K562 (cell line): ENCODE measurements at regions not wholly inside any gene's neighbourhood (a gene's known extent, or its start where the extent isn't known, plus 50 kb on each side); places are given as distances from the start of the nearest gene placed in this dataset.

Experiments
- ATAC-seq: fragments of 200-7000 bp; cut with Tn5 transposase; 3 replicates; pipeline ENCODE4 v1.9.1; 2020; ENCODE audit warnings: moderate library complexity
- BruUV-seq: library from RNA; stranded (reverse); fragments of 400-500 nt; replicated peaks from 2 replicates; lab custom pipeline; 2021; lab: Mats Ljungman, UMichigan
- CTCF ChIA-PET: fragments of 300-600 bp; formaldehyde crosslinking; extraction: SDS; loops from one replicate; lab custom pipeline; 2021; ENCODE audit warnings: low intra/inter-chr PET ratio; lab: Yijun Ruan, JAX
- POLR2A ChIA-PET: fragments of 300-600, 350-650 bp; sonication (Branson Sonifier 250); formaldehyde crosslinking; extraction: SDS; loops from one replicate; lab custom pipeline; 2021; ENCODE audit warnings: antibody characterized with exemption, inconsistent platforms; lab: Yijun Ruan, JAX
- DNase-seq, 4 experiments: peaks; one replicate each; pipeline versions ENCODE4 v3.0.0 to v3.0.0-alpha.2; 2011 to 2018; ENCODE audit warnings: low spot score in 3 of 4, mixed read lengths in 3 of 4; ENCODE audit errors: extremely low read depth in 1 of 4
- FAIRE-seq: peaks from 2 replicates; lab custom pipeline; 2011; peaks lifted over from hg19 to GRCh38; lab: Jason Lieb, UNC
- H2AFZ ChIP-seq: 2 replicates; pipeline ENCODE4 v1.6.0; 2011; ENCODE audit warnings: low read depth, low read length, control low read depth, inconsistent platforms
- H3K27ac ChIP-seq: fragments of 200-600 bp; 3 replicates; pipeline ENCODE4 v1.8.0; 2011; ENCODE audit warnings: low read depth, mild to moderate bottlenecking, control low read depth, inconsistent platforms, low read length, moderate library complexity, mixed read lengths; ENCODE audit errors: extremely low read depth
- H3K27me3 ChIP-seq, 2 experiments: fragments of 300-600 bp in 1 of 2; 2 replicates in 1 of 2; 3 replicates in 1 of 2; pipeline versions ENCODE4 v1.6.0 to v1.8.0; 2011; ENCODE audit warnings: inconsistent platforms in 2 of 2, low read length in 2 of 2, mild to moderate bottlenecking in 1 of 2, mixed read lengths in 1 of 2, moderate library complexity in 1 of 2; ENCODE audit not compliant: control insufficient read depth in 2 of 2, insufficient read depth in 2 of 2
- H3K36me3 ChIP-seq: fragments of 300-600 bp; 3 replicates; pipeline ENCODE4 v1.8.0; 2011; ENCODE audit warnings: mild to moderate bottlenecking, low read length, inconsistent platforms; ENCODE audit not compliant: control insufficient read depth, insufficient read depth
- H3K4me1 ChIP-seq, 2 experiments: fragments of 200-600 bp in 1 of 2; replicated peaks in 1 of 2; 2 replicates in 1 of 2; 3 replicates in 1 of 2; pipeline versions ENCODE4 v1.5.1 to v1.8.0; 2011; ENCODE audit warnings: inconsistent platforms in 2 of 2, low read length in 2 of 2, mild to moderate bottlenecking in 1 of 2, mixed read lengths in 1 of 2, moderate library complexity in 1 of 2; ENCODE audit not compliant: control insufficient read depth in 2 of 2, insufficient read depth in 2 of 2
- H3K4me2 ChIP-seq: 2 replicates; pipeline ENCODE4 v1.6.1; 2011; ENCODE audit warnings: low read length, control low read depth, inconsistent platforms, mixed read lengths; ENCODE audit not compliant: insufficient read depth
- H3K4me3 ChIP-seq: fragments of 200-600 bp; sonication (generic), shearing (Covaris generic); 2 replicates; pipeline ENCODE4 v1.5.1; 2016; ENCODE audit warnings: control low read depth, inconsistent platforms
- H3K79me2 ChIP-seq: fragments of 200-600 bp; 3 replicates; pipeline ENCODE4 v1.8.0; 2011; ENCODE audit warnings: low read length, inconsistent platforms; ENCODE audit not compliant: control insufficient read depth, insufficient read depth
- H3K9ac ChIP-seq, 2 experiments: 2 replicates each; pipeline versions ENCODE4 v1.6.0 to v1.6.1; 2011; ENCODE audit warnings: low read depth in 2 of 2, low read length in 2 of 2, control low read depth in 1 of 2, inconsistent platforms in 1 of 2, mild to moderate bottlenecking in 1 of 2, mixed read lengths in 1 of 2; ENCODE audit not compliant: insufficient read depth in 1 of 2
- H3K9me1 ChIP-seq: one replicate; pipeline ENCODE4 v1.6.0; 2011; ENCODE audit warnings: inconsistent platforms, mild to moderate bottlenecking, low read length, moderate library complexity; ENCODE audit not compliant: control insufficient read depth, insufficient read depth
- H3K9me3 ChIP-seq: replicated peaks from 2 replicates; pipeline ENCODE4 v1.5.1; 2011; ENCODE audit warnings: low read depth, low read length, inconsistent platforms; ENCODE audit not compliant: control insufficient read depth, insufficient read depth
- H4K20me1 ChIP-seq: replicated peaks from 2 replicates; pipeline ENCODE4 v1.6.1; 2011; ENCODE audit warnings: low read length, inconsistent platforms, mixed read lengths; ENCODE audit not compliant: control insufficient read depth, insufficient read depth
- CHCHD3 ChIP-seq: fragments of 250-450 bp; sonication (Bioruptor Pico); IDR thresholded peaks from 2 replicates; pipeline ENCODE4 v2.1.2; 2022; ENCODE audit warnings: mild to moderate bottlenecking
- FOS ChIP-seq: IDR thresholded peaks from 3 replicates; pipeline ENCODE4 v1.6.1; 2011; ENCODE audit not compliant: insufficient read length; ENCODE audit errors: extremely low read depth
- GTF2A2 ChIP-seq: IDR thresholded peaks from 2 replicates; pipeline ENCODE4 v1.6.1; 2016; ENCODE audit warnings: mild to moderate bottlenecking, missing genetic modification characterization, missing compliant biosample characterization
- KLF16 ChIP-seq: IDR thresholded peaks from 2 replicates; pipeline ENCODE4 v1.6.1; 2016; ENCODE audit warnings: antibody characterized with exemption
- THRAP3 ChIP-seq: fragments of 450-650 bp; IDR thresholded peaks from 2 replicates; pipeline ENCODE4 v1.6.1; 2016; ENCODE audit warnings: mild to moderate bottlenecking, inconsistent platforms, borderline replicate concordance
- TRIM24 ChIP-seq, 2 experiments: fragments of 450-650 bp; IDR thresholded peaks; 2 replicates each; pipeline ENCODE4 v1.6.1; 2016
- ZFP36 ChIP-seq: fragments of 150-350 bp; IDR thresholded peaks from 2 replicates; pipeline ENCODE4 v1.6.1; 2018; ENCODE audit warnings: low read length, low read depth; ENCODE audit not compliant: partially characterized antibody
- ZNF274 ChIP-seq: IDR thresholded peaks from 2 replicates; pipeline ENCODE4 v1.6.1; 2011; ENCODE audit warnings: low read depth, mild to moderate bottlenecking, low read length, moderate library complexity, borderline replicate concordance
- ZNF316 ChIP-seq: fragments of 450-650 bp; IDR thresholded peaks from 2 replicates; pipeline ENCODE4 v1.6.1; 2016
- WGBS: fragments of 100-300 bp; shearing (Covaris generic); methylation state at CpG from one replicate; pipeline ENCODE4 v1.1.6; 2016; ENCODE audit warnings: low coverage, mixed read lengths; ENCODE audit not compliant: insufficient coverage; ENCODE audit errors: missing lambda C conversion rate; 5-methylcytosine and 5-hydroxymethylcytosine counted together
- in situ Hi-C: fragments of 300-500 bp; cut with MboI; formaldehyde crosslinking; loops from 4 replicates; pipeline ENCODE4 v1.15.0; 2018; ENCODE audit warnings: inconsistent platforms, mixed read lengths
- intact Hi-C: fragments of 100-400 bp; cut with micrococcal nuclease; formaldehyde crosslinking; loops from 2 replicates; pipeline ENCODE4 v1.14.2; 2022
- TF ChIP-seq, protein P1 (sequence below): fragments of 250-450 bp; sonication (Bioruptor Pico); IDR thresholded peaks from 2 replicates; pipeline ENCODE4 v1.5.0; 2021
- TF ChIP-seq, protein P2 (sequence below): fragments of 450-650 bp; IDR thresholded peaks from 2 replicates; pipeline ENCODE4 v1.6.1; 2017; ENCODE audit warnings: antibody characterized with exemption
- TF ChIP-seq, protein P3 (sequence below): fragments of 450-650 bp; IDR thresholded peaks from 2 replicates; pipeline ENCODE4 v1.6.1; 2016
- TF ChIP-seq, protein P4 (sequence below): fragments of 250-450 bp; sonication (Bioruptor Pico); IDR thresholded peaks from 2 replicates; pipeline ENCODE4 v1.5.0; 2020; ENCODE audit warnings: mild to moderate bottlenecking

DNA sequence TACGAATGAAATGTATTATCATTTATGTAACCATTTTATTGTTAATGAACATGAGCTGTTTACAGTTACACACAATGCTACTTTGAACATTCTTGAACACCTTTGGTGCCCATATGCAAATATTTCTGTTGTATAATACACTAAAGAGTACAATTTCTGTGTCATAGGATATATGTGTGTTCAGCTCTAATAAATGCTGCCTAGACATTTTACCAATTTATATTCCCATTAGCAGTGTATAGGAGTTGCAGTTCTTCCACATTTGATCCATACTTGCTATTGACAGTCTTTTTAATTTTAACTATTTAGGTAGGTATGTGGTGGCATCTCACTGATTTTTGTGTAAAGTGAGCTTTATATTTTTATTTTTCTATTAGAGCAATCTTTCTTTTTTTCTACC, 331.8 kb downstream of the ZIC1 start:
- intact Hi-C loops (no loop called here), in situ Hi-C loops (no loop called here)
- H3K36me3 ChIP-seq, result no peaks in the 10 kb centered on the region
- H3K4me3 ChIP-seq, result no peak overlapping the region
- no peaks in the 10 kb centered on the region for H3K9me3 ChIP-seq
- H3K9me1 ChIP-seq, result no peaks in the 10 kb centered on the region
- H4K20me1 ChIP-seq, result no peaks in the 10 kb centered on the region
- H3K79me2 ChIP-seq, result no peaks in the 10 kb centered on the region
- H3K4me2 ChIP-seq, result no peak overlapping the region
- no peaks in the 10 kb centered on the region for H3K4me1 ChIP-seq
- H3K27ac ChIP-seq, result no peak overlapping the region
- ChIA-PET CTCF (no interaction called here), POLR2A (no interaction called here)
- no peak overlapping the region for H2AFZ ChIP-seq
- H3K27me3 ChIP-seq, result no peaks in the 10 kb centered on the region
- no peak for FAIRE-seq
- H3K9ac ChIP-seq, result no peak overlapping the region
- BruUV-seq, result no TSS peak
- 0% methylated on average over 1 of the region's 1 CpG for WGBS
- TF ChIP-seq ZNF316 (peak; percentile 8; the same call in 1 of the 2 replicates), CHCHD3 (CRISPR knock-in tag) (no peak)
- DNase-seq, result no peak
- no peak for ATAC-seq

DNA sequence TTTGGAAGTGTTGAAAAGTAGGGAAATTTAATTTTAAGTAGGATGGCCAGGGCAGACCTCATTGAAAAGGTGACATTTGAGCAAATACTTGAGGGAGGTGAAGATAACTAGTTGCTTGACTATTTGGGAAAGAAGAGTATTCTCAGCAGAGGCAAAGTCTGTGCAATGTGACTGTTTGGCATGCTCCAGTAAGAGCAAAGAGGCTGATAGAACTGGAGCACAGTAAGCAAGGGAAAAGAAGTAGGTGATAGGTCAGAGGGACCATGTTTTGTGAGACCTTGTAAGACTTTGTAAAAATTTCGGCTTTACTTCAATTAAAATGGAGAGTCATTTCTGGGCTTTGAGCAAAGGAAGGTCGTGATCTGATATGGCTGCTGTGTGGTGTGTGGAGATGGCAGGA, 335.8 kb downstream of the ZIC1 start:
- no peaks in the 10 kb centered on the region for H3K9me3 ChIP-seq
- intact Hi-C loops (no loop called here), in situ Hi-C loops (no loop called here)
- ChIA-PET POLR2A (no interaction called here), CTCF (no interaction called here)
- H2AFZ ChIP-seq, result no peak overlapping the region
- 3% methylated on average over 2 of the region's 2 CpGs for WGBS
- no peak overlapping the region for H3K4me2 ChIP-seq
- no peak for DNase-seq
- H3K36me3 ChIP-seq, result no peaks in the 10 kb centered on the region
- H3K27me3 ChIP-seq, result no peaks in the 10 kb centered on the region
- ATAC-seq, result no peak
- H3K9ac ChIP-seq, result no peak overlapping the region
- no peak overlapping the region for H3K27ac ChIP-seq
- no peaks in the 10 kb centered on the region for H3K9me1 ChIP-seq
- no peak overlapping the region for H3K4me3 ChIP-seq
- no TSS peak for BruUV-seq
- no peak for FAIRE-seq
- no peaks in the 10 kb centered on the region for H4K20me1 ChIP-seq
- no peaks in the 10 kb centered on the region for H3K4me1 ChIP-seq
- no peaks in the 10 kb centered on the region for H3K79me2 ChIP-seq
- no peak for TF ChIP-seq TRIM24 (IDR thresholded peaks at IDR 0.05)
- no peak for TF ChIP-seq FOS
- TF ChIP-seq, protein P1, sequence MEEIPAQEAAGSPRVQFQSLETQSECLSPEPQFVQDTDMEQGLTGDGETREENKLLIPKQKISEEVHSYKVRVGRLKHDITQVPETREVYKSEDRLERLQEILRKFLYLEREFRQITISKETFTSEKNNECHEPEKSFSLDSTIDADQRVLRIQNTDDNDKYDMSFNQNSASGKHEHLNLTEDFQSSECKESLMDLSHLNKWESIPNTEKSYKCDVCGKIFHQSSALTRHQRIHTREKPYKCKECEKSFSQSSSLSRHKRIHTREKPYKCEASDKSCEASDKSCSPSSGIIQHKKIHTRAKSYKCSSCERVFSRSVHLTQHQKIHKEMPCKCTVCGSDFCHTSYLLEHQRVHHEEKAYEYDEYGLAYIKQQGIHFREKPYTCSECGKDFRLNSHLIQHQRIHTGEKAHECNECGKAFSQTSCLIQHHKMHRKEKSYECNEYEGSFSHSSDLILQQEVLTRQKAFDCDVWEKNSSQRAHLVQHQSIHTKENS, result no peak
- TF ChIP-seq, protein P2, sequence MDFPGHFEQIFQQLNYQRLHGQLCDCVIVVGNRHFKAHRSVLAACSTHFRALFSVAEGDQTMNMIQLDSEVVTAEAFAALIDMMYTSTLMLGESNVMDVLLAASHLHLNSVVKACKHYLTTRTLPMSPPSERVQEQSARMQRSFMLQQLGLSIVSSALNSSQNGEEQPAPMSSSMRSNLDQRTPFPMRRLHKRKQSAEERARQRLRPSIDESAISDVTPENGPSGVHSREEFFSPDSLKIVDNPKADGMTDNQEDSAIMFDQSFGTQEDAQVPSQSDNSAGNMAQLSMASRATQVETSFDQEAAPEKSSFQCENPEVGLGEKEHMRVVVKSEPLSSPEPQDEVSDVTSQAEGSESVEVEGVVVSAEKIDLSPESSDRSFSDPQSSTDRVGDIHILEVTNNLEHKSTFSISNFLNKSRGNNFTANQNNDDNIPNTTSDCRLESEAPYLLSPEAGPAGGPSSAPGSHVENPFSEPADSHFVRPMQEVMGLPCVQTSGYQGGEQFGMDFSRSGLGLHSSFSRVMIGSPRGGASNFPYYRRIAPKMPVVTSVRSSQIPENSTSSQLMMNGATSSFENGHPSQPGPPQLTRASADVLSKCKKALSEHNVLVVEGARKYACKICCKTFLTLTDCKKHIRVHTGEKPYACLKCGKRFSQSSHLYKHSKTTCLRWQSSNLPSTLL, result no peak
- no peak for TF ChIP-seq THRAP3
- no peak for TF ChIP-seq ZNF274
- TF ChIP-seq, protein P3, sequence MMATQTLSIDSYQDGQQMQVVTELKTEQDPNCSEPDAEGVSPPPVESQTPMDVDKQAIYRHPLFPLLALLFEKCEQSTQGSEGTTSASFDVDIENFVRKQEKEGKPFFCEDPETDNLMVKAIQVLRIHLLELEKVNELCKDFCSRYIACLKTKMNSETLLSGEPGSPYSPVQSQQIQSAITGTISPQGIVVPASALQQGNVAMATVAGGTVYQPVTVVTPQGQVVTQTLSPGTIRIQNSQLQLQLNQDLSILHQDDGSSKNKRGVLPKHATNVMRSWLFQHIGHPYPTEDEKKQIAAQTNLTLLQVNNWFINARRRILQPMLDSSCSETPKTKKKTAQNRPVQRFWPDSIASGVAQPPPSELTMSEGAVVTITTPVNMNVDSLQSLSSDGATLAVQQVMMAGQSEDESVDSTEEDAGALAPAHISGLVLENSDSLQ, result no peak
- TF ChIP-seq, protein P4, sequence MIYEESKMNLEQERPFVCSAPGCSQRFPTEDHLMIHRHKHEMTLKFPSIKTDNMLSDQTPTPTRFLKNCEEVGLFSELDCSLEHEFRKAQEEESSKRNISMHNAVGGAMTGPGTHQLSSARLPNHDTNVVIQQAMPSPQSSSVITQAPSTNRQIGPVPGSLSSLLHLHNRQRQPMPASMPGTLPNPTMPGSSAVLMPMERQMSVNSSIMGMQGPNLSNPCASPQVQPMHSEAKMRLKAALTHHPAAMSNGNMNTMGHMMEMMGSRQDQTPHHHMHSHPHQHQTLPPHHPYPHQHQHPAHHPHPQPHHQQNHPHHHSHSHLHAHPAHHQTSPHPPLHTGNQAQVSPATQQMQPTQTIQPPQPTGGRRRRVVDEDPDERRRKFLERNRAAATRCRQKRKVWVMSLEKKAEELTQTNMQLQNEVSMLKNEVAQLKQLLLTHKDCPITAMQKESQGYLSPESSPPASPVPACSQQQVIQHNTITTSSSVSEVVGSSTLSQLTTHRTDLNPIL, result no peak
- no peak for TF ChIP-seq GTF2A2 (tag)
- no peak for TF ChIP-seq KLF16
- TF ChIP-seq ZFP36, result no peak
